NT2/D1 (cell line): ENCODE measurements at regions not wholly inside any gene's neighbourhood (a gene's known extent, or its start where the extent isn't known, plus 50 kb on each side); places are given as distances from the start of the nearest gene placed in this dataset.
"Not testable (repeated sequence)": the region's sequence is repeated elsewhere in the genome, so short reads cannot be mapped to it uniquely, and the experiment has no call there.

Source experiments
- DNase-seq: peaks from one replicate; pipeline ENCODE4 v3.0.0-alpha.2; 2011; ENCODE audit warnings: low read depth, low spot score
- H3K27me3 ChIP-seq: 2 replicates; pipeline ENCODE4 v1.6.0; 2011; ENCODE audit warnings: mild to moderate bottlenecking; ENCODE audit not compliant: insufficient read length, insufficient read depth
- H3K36me3 ChIP-seq: 2 replicates; pipeline ENCODE4 v1.6.1; 2011; ENCODE audit warnings: mild to moderate bottlenecking, low read length, mixed read lengths; ENCODE audit not compliant: insufficient read depth, insufficient read length
- H3K4me1 ChIP-seq: 2 replicates; pipeline ENCODE4 v1.5.1; 2011; ENCODE audit not compliant: insufficient read depth, insufficient read length
- H3K4me3 ChIP-seq: 2 replicates; pipeline ENCODE4 v1.5.1; 2011; ENCODE audit warnings: low read depth; ENCODE audit not compliant: insufficient read length
- H3K9ac ChIP-seq: 2 replicates; pipeline ENCODE4 v1.6.0; 2011; ENCODE audit warnings: low read depth; ENCODE audit not compliant: insufficient read length
- H3K9me3 ChIP-seq: 2 replicates; pipeline ENCODE4 v1.5.1; 2011; ENCODE audit warnings: mild to moderate bottlenecking, low read length; ENCODE audit not compliant: insufficient read depth
- SUZ12 ChIP-seq: IDR thresholded peaks from 2 replicates; pipeline ENCODE4 v1.6.1; 2011; ENCODE audit not compliant: insufficient read length, insufficient read depth; ENCODE audit errors: extremely low read depth
- YY1 ChIP-seq: IDR thresholded peaks from 2 replicates; pipeline ENCODE4 v1.6.1; 2011; ENCODE audit not compliant: insufficient read length, insufficient read depth
- ZNF274 ChIP-seq: IDR thresholded peaks from 2 replicates; pipeline ENCODE4 v1.6.1; 2011; ENCODE audit warnings: mild to moderate bottlenecking, low read depth, low read length

- Histone ChIP-seq H3K4me1 (no peaks in the 10 kb centered on the region), H3K36me3 (no peaks in the 10 kb centered on the region), H3K9ac (no peak overlapping the region), H3K27me3 (no peaks in the 10 kb centered on the region), H3K4me3 (no peak overlapping the region), H3K9me3 (no peaks in the 10 kb centered on the region)
- TF ChIP-seq YY1 (no peak), ZNF274 (no peak), SUZ12 (no peak)
- DNase-seq = no peak
These were observed 223.7 kb upstream of the DIPK2B start for GRCh38 chrX:45424326-45424725.

- DNase-seq = no peak
- TF ChIP-seq SUZ12 (no peak), ZNF274 (no peak), YY1 (no peak)
- Histone ChIP-seq H3K9ac (no peak overlapping the region), H3K36me3 (no peaks in the 10 kb centered on the region), H3K9me3 (no peaks in the 10 kb centered on the region), H3K4me3 (no peak overlapping the region), H3K27me3 (no peaks in the 10 kb centered on the region), H3K4me1 (no peaks in the 10 kb centered on the region)
These were observed 221.7 kb upstream of the DIPK2B start for GRCh38 chrX:45422216-45422925.

DNA sequence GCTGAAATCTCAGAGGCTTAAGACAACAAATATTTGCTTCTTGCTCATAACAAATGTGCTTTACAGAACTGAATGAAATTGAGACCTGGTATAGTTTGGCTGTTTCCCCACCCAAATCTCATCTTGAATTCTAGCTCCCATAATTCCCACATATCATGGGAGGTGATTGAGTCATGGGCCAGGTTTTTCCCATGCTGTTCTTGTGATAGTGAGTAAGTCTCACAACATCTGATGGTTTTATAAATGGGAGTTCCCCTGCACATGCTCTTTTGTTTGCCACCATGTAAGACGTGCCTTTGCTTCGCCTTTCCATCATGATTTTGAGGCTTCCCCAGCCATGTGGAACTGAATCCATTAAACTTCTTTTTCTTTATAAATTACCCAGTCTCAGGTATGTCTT, 221.1 kb upstream of the DIPK2B start:
- TF ChIP-seq ZNF274 (no peak), SUZ12 (no peak), YY1 (no peak)
- H3K27me3 ChIP-seq = no peaks in the 10 kb centered on the region
- H3K4me3 ChIP-seq = no peak overlapping the region
- H3K36me3 ChIP-seq = no peaks in the 10 kb centered on the region
- H3K9ac ChIP-seq = no peak overlapping the region
- no peaks in the 10 kb centered on the region for H3K9me3 ChIP-seq
- DNase-seq = no peak
- no peaks in the 10 kb centered on the region for H3K4me1 ChIP-seq

DNA sequence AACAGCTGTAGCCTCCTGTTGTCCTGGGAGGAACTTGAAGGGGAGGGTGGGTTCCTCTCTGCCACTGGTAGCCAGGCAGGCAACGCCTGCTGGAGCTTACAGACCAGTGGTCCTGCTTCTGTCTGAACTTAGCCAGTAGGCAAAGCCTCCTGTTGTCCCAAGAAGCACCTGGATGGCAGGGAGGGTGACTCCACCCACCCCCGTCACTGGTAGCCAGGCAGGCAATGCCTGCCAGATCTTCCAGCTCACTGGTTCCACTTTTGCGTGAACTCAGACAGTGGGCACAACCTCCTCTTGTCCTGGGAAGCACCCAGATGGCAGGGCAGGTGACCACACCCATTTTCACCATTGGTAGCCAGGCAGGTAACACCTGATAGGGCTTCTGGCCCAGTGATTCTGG, 203.5 kb upstream of the DIPK2B start:
- DNase-seq = no peak
- no peak for TF ChIP-seq ZNF274
- no peak for TF ChIP-seq SUZ12
- TF ChIP-seq YY1 = no peak
- Histone ChIP-seq H3K36me3 (no peaks in the 10 kb centered on the region), H3K4me1 (peaks cover 5% of the 10 kb centered on the region), H3K9ac (no peak overlapping the region), H3K4me3 (no peak overlapping the region), H3K27me3 (no peaks in the 10 kb centered on the region), H3K9me3 (peaks cover 7% of the 10 kb centered on the region; the same call in 1 of the 2 replicates)

- Histone ChIP-seq H3K36me3 (no peaks in the 10 kb centered on the region), H3K27me3 (no peaks in the 10 kb centered on the region), H3K4me1 (peaks cover 5% of the 10 kb centered on the region), H3K9me3 (peaks cover 7% of the 10 kb centered on the region; the same call in 1 of the 2 replicates), H3K4me3 (no peak overlapping the region), H3K9ac (no peak overlapping the region)
- TF ChIP-seq ZNF274 = no peak
- no peak for TF ChIP-seq SUZ12
- TF ChIP-seq YY1 = no peak
- DNase-seq = no peak
These were observed 201.2 kb upstream of the DIPK2B start for GRCh38 chrX:45401923-45402322.

GRCh38 chrX:45400951-45401725, 200.5 kb upstream of the DIPK2B start:
- peak; percentile 36 for DNase-seq
- not testable (repeated sequence) for H3K9ac ChIP-seq, H3K4me1 ChIP-seq, H3K9me3 ChIP-seq, H3K27me3 ChIP-seq, H3K36me3 ChIP-seq, H3K4me3 ChIP-seq

- Histone ChIP-seq H3K9me3 (peaks cover 7% of the 10 kb centered on the region), H3K27me3 (no peaks in the 10 kb centered on the region), H3K4me3 (no peak overlapping the region), H3K4me1 (peaks cover 5% of the 10 kb centered on the region), H3K36me3 (no peaks in the 10 kb centered on the region), H3K9ac (no peak overlapping the region)
- TF ChIP-seq SUZ12 (no peak), YY1 (no peak), ZNF274 (no peak)
- peak; percentile 18 for DNase-seq
These were observed 199.5 kb upstream of the DIPK2B start for GRCh38 chrX:45400027-45400779.
